Stimulated activated CD8-positive, alpha-beta memory T cell treated with anti-CD3 and anti-CD28 coated beads, Interleukin-4, amount 100 ng/mL, for 24 hours (primary cell): ENCODE measurements at regions not wholly inside any gene's neighbourhood (a gene's known extent, or its start where the extent isn't known, plus 50 kb on each side); places are given as distances from the start of the nearest gene placed in this dataset.

Experiments used
- DNase-seq: peaks from one replicate; pipeline ENCODE4 v3.0.0-alpha.2; 2020; ENCODE audit warnings: low read depth

GRCh38 chr16:50955311-50955710 lies 195.8 kb downstream of the SALL1 start:
- no peak for DNase-seq

GRCh38 chr16:50954469-50954868 lies 196.6 kb downstream of the SALL1 start:
- DNase-seq = no peak

- no peak for DNase-seq
Measured at GRCh38 chr16:50953290-50953689, 197.8 kb downstream of the SALL1 start.

- no peak for DNase-seq
Measured at GRCh38 chr16:50950955-50951354, 200.1 kb downstream of the SALL1 start.

- no peak for DNase-seq
Measured at GRCh38 chr16:50948268-50948930, 202.7 kb downstream of the SALL1 start.

- no peak for DNase-seq
Measured at GRCh38 chr16:50947826-50948225, 203.2 kb downstream of the SALL1 start.

GRCh38 chr16:50946606-50947005 lies 204.5 kb downstream of the SALL1 start:
- no peak for DNase-seq

GRCh38 chr16:50946098-50946497 lies 204.2 kb downstream of the CYLD start:
- no peak for DNase-seq

GRCh38 chr16:50945171-50945570 lies 203.3 kb downstream of the CYLD start:
- no peak for DNase-seq

- no peak for DNase-seq
Measured at GRCh38 chr16:50944436-50944835, 202.6 kb downstream of the CYLD start.

GRCh38 chr16:50944033-50944432 lies 202.1 kb downstream of the CYLD start:
- DNase-seq = no peak

- no peak for DNase-seq
Measured at GRCh38 chr16:50942143-50942542, 200.3 kb downstream of the CYLD start.

GRCh38 chr16:50941681-50942080 lies 199.8 kb downstream of the CYLD start:
- DNase-seq = no peak

GRCh38 chr16:50940275-50940854 lies 198.5 kb downstream of the CYLD start:
- no peak for DNase-seq

GRCh38 chr16:50939356-50939755 lies 197.5 kb downstream of the CYLD start:
- DNase-seq = no peak

- no peak for DNase-seq
Measured at GRCh38 chr16:50938932-50939331, 197.0 kb downstream of the CYLD start.

GRCh38 chr16:50933262-50933661 lies 191.4 kb downstream of the CYLD start:
- no peak for DNase-seq

- no peak for DNase-seq
Measured at GRCh38 chr16:50932348-50932935, 190.6 kb downstream of the CYLD start.

GRCh38 chr16:50928065-50928464 lies 186.2 kb downstream of the CYLD start:
- no peak for DNase-seq

GRCh38 chr16:50925758-50926357 lies 184.0 kb downstream of the CYLD start:
- no peak for DNase-seq

- DNase-seq = no peak
Measured at GRCh38 chr16:50924759-50925545, 183.1 kb downstream of the CYLD start.

- DNase-seq = no peak
Measured at GRCh38 chr16:50917950-50918703, 176.2 kb downstream of the CYLD start.
